DOHH2 (cell line): ENCODE measurements at regions not wholly inside any gene's neighbourhood (a gene's known extent, or its start where the extent isn't known, plus 50 kb on each side); places are given as distances from the start of the nearest gene placed in this dataset.
A peak's percentile ranks its signal among the peaks of the same experiment; 100 is the strongest.

Source experiments
- H3F3A ChIP-seq: fragments of 200-600 bp; sonication (generic), shearing (Covaris generic); 2 replicates; pipeline ENCODE4 v1.6.0; 2016; ENCODE audit warnings: antibody characterized with exemption, mild to moderate bottlenecking; ENCODE audit not compliant: control insufficient read depth, insufficient read depth
- H3K27ac ChIP-seq: fragments of 200-600 bp; sonication (generic); 2 replicates; pipeline ENCODE4 v1.5.1; 2014; ENCODE audit warnings: low read depth, mild to moderate bottlenecking, low read length, moderate library complexity
- H3K27me3 ChIP-seq: fragments of 200-600 bp; sonication (generic); 2 replicates; pipeline ENCODE4 v1.6.1; 2014; ENCODE audit warnings: mild to moderate bottlenecking, low read length, mixed read lengths; ENCODE audit not compliant: control insufficient read depth
- H3K36me3 ChIP-seq: fragments of 200-600 bp; sonication (generic); 2 replicates; pipeline ENCODE4 v1.6.1; 2014; ENCODE audit warnings: mild to moderate bottlenecking, low read length, moderate library complexity, mixed read lengths; ENCODE audit not compliant: control insufficient read depth
- H3K4me1 ChIP-seq: fragments of 200-600 bp; sonication (generic); 2 replicates; pipeline ENCODE4 v1.6.1; 2014; ENCODE audit warnings: mild to moderate bottlenecking, low read length, mixed read lengths; ENCODE audit not compliant: control insufficient read depth
- H3K4me2 ChIP-seq: fragments of 200-600 bp; sonication (generic); 2 replicates; pipeline ENCODE4 v1.6.0; 2014; ENCODE audit warnings: mild to moderate bottlenecking, low read length, moderate library complexity
- H3K4me3 ChIP-seq: fragments of 200-600 bp; sonication (generic); 2 replicates; pipeline ENCODE4 v1.5.1; 2014; ENCODE audit warnings: mild to moderate bottlenecking, low read length, mixed read lengths
- H3K79me2 ChIP-seq: fragments of 200-600 bp; sonication (generic); 2 replicates; pipeline ENCODE4 v1.6.1; 2014; ENCODE audit warnings: mild to moderate bottlenecking, low read length, mixed read lengths; ENCODE audit not compliant: control insufficient read depth
- H3K9me2 ChIP-seq: fragments of 200-600 bp; sonication (generic); replicated peaks from 2 replicates; pipeline ENCODE4 v1.6.1; 2014; ENCODE audit warnings: mild to moderate bottlenecking, low read length, mixed read lengths; ENCODE audit not compliant: control insufficient read depth
- H3K9me3 ChIP-seq: fragments of 200-600 bp; sonication (generic); 2 replicates; pipeline ENCODE4 v1.6.1; 2014; ENCODE audit warnings: antibody characterized with exemption, low read length, mixed read lengths; ENCODE audit not compliant: control insufficient read depth, insufficient read depth
- H4K20me1 ChIP-seq: fragments of 200-600 bp; sonication (generic); 2 replicates; pipeline ENCODE4 v1.6.0; 2014; ENCODE audit warnings: low read depth, mild to moderate bottlenecking, antibody characterized with exemption, low read length, moderate library complexity; ENCODE audit not compliant: control insufficient read depth, insufficient read depth
- EZH2phosphoT487 ChIP-seq: fragments of 200-600 bp; sonication (generic); IDR thresholded peaks from 2 replicates; pipeline ENCODE4 v1.6.1; 2017; ENCODE audit warnings: borderline replicate concordance, mild to moderate bottlenecking, antibody characterized with exemption, low read length, moderate library complexity, mixed read lengths
- TF ChIP-seq, protein P1 (sequence below): fragments of 200-600 bp; sonication (generic); IDR thresholded peaks from one replicate; pipeline ENCODE4 v1.5.1; 2014; ENCODE audit warnings: antibody characterized with exemption, mild to moderate bottlenecking, low read depth, low read length; ENCODE audit not compliant: poor library complexity, severe bottlenecking

DNA sequence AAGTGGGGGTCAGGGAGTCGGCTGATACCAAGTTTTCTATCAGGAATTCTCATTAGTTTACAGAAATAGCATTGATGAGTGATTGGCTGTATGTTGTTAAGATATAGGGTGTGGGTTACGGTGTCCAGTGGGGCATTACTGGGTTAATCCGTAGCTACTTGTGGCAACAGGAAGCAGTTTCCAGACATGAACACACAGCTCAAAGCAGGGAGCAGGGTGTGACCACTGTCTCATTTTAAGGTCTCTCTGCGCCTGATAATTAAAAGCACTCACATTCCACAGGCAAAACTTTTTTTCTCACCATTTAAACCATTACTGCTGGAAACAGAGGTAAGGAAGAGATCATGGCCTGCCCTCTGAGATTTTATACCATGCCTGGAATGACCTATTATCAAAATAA is 114.9 kb downstream of the SIK1 start:
- Histone ChIP-seq H3K36me3 (no peaks in the 10 kb centered on the region), H3K9me3 (no peaks in the 10 kb centered on the region), H3K9me2 (no peaks in the 10 kb centered on the region), H3K27ac (peak overlapping the region; percentile 51), H3K4me1 (peaks cover 63% of the 10 kb centered on the region), H3K27me3 (no peaks in the 10 kb centered on the region), H3K79me2 (no peaks in the 10 kb centered on the region), H4K20me1 (no peaks in the 10 kb centered on the region), H3K4me2 (peak overlapping the region; percentile 77), H3K4me3 (peak overlapping the region; percentile 54), H3F3A (peaks cover 6% of the 10 kb centered on the region; the same call in 1 of the 2 replicates)
- no peak for TF ChIP-seq EZH2phosphoT487
- TF ChIP-seq, protein P1, sequence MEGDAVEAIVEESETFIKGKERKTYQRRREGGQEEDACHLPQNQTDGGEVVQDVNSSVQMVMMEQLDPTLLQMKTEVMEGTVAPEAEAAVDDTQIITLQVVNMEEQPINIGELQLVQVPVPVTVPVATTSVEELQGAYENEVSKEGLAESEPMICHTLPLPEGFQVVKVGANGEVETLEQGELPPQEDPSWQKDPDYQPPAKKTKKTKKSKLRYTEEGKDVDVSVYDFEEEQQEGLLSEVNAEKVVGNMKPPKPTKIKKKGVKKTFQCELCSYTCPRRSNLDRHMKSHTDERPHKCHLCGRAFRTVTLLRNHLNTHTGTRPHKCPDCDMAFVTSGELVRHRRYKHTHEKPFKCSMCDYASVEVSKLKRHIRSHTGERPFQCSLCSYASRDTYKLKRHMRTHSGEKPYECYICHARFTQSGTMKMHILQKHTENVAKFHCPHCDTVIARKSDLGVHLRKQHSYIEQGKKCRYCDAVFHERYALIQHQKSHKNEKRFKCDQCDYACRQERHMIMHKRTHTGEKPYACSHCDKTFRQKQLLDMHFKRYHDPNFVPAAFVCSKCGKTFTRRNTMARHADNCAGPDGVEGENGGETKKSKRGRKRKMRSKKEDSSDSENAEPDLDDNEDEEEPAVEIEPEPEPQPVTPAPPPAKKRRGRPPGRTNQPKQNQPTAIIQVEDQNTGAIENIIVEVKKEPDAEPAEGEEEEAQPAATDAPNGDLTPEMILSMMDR: no peak

DNA sequence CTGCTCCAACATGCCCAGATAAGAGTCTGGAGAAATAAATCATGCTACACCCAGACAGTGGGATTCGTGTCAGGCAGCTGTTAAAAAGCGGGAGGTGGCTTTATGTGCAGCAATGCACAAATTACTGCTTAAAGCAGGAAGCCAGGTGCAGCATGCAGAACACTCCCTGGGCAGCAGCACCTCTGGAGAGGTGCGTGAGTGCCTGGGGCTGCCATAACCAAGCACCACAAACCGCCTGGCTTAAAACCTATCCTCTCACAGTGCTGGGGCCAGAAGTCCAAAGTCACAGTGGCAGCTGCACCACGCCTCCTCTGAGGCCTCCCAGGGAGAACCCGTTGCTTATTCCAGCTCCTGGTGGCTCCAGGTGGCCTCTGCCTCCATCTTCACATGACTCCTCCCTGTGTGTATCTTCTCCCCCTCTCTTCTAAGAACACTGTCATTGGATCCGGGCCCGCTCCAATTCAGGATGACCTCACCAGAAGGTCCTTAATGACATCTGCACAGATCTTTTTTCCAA is 115.6 kb downstream of the SIK1 start:
- peak overlapping the region; percentile 51 for H3K27ac ChIP-seq
- no peaks in the 10 kb centered on the region for H3K36me3 ChIP-seq
- peak overlapping the region; percentile 77 for H3K4me2 ChIP-seq
- peak overlapping the region; percentile 54 for H3K4me3 ChIP-seq
- peaks cover 6% of the 10 kb centered on the region; the same call in 1 of the 2 replicates for H3F3A ChIP-seq
- H3K4me1 ChIP-seq: peaks cover 63% of the 10 kb centered on the region
- H3K9me2 ChIP-seq: no peaks in the 10 kb centered on the region
- no peaks in the 10 kb centered on the region for H3K9me3 ChIP-seq
- TF ChIP-seq, protein P1: no peak
- no peak for TF ChIP-seq EZH2phosphoT487
- H3K79me2 ChIP-seq: no peaks in the 10 kb centered on the region
- no peaks in the 10 kb centered on the region for H4K20me1 ChIP-seq
- no peaks in the 10 kb centered on the region for H3K27me3 ChIP-seq

DNA sequence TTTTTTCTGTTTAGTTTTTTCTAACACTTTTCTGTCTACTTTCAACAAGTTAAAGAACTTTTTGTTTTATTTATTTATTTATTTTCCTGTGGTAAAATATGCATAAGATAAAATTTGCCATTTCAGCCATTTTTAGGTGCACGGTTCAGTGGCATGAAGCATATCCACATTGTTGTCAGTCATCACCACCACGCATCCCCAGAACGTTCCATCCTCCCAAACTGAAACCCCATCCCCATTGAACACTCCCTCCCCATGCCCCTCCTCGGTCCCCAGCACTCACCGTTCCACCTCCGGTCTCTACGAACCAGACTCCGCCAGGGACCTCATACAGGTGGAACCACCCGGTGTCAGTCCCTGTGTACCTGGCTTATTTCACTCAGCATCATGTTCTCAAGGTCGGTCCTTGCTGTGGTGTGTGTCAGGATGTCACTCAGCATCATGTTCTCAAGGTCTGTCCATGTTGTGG is 118.1 kb downstream of the SIK1 start:
- H3F3A ChIP-seq: peaks cover 6% of the 10 kb centered on the region; the same call in 1 of the 2 replicates

More for the DNA sequence above, 118.1 kb downstream of the SIK1 start:
- TF ChIP-seq, protein P1: no peak
- no peak for TF ChIP-seq EZH2phosphoT487
- no peaks in the 10 kb centered on the region for H3K27me3 ChIP-seq
- H3K9me2 ChIP-seq: no peaks in the 10 kb centered on the region
- no peaks in the 10 kb centered on the region for H4K20me1 ChIP-seq
- no peaks in the 10 kb centered on the region for H3K9me3 ChIP-seq
- peaks cover 55% of the 10 kb centered on the region for H3K4me1 ChIP-seq
- no peak overlapping the region for H3K4me2 ChIP-seq
- H3K27ac ChIP-seq: no peak overlapping the region
- no peaks in the 10 kb centered on the region for H3K36me3 ChIP-seq
- H3K79me2 ChIP-seq: no peaks in the 10 kb centered on the region
- no peak overlapping the region for H3K4me3 ChIP-seq
